ENCODE measurements at regions not wholly inside any gene's neighbourhood (a gene's known extent, or its start where the extent isn't known, plus 50 kb on each side); places are given as distances from the start of the nearest gene placed in this dataset.

DNA sequence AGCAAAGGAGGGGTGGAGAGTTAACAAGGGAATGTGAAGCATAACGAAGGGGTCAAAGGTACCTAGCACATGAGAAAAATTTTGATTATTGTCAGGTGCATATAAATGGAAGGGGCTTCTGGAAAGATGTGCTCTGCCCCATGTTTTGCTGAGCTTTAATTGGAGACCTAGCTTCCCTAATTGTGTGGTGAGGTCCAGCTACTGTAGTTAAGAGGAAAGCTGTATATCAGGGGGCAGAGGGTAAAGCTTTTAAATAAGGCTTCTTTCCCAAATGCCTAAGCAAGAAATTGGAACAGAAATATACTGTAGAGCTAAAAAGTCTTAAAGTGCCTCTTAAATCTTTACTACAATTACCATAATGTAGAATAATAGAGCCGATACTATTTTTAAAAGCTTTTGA is 267.2 kb downstream of the MAT2B start:
- no peaks in the 10 kb centered on the region for H3K4me1 ChIP-seq (ENCODE audit: control insufficient read depth, insufficient read depth, low read depth, low read length)
- H2AFZ ChIP-seq (ENCODE audit: low read depth, low read length) = no peak overlapping the region

DNA sequence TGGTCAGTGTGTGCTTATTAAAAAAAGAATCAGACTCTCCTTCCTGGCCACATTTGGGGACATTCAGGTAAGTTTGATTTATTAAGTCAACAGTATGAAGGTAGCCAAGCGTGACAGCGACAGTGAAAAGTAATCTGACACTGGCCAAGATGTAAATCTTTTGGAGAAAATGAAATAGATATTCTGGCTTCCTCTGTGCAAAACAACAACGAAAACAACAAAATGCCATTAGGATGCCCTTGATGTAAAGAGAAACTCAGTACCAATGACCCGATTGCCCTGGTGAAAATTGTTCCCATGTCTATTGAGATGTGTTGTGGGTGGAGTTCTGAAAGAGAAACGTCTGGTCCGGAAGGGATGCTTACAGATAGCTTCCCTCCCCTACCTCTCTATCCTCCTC is 267.8 kb downstream of the MAT2B start:
- no peak overlapping the region for H4K91ac ChIP-seq (ENCODE audit: low read length)
- no peaks in the 10 kb centered on the region for H3K4me1 ChIP-seq (ENCODE audit: control insufficient read depth, insufficient read depth, low read depth, low read length)
- no peak overlapping the region for H2AFZ ChIP-seq (ENCODE audit: low read depth, low read length)
- no peak overlapping the region for H3K4ac ChIP-seq (ENCODE audit: low read depth in 1 of 2, low read length in 2 of 2)
- H3K9ac ChIP-seq (ENCODE audit: low read length) = no peak overlapping the region
- no peak overlapping the region for H2BK5ac ChIP-seq (ENCODE audit: low read depth, low read length, poor library complexity, severe bottlenecking)
- H3K23ac ChIP-seq (ENCODE audit: low read length in 2 of 2) = no peak overlapping the region
- H2BK12ac ChIP-seq (ENCODE audit: low read length in 2 of 2) = no peak overlapping the region
- H3K18ac ChIP-seq (ENCODE audit: low read depth in 1 of 2, low read length in 2 of 2) = no peak overlapping the region
- no peak overlapping the region for H3K4me3 ChIP-seq (ENCODE audit: insufficient read depth in 1 of 2, low read depth in 1 of 2, low read length in 2 of 2)
- no peak overlapping the region for H4K8ac ChIP-seq (ENCODE audit: low read length)
- WGBS = 95% methylated on average over 2 of the region's 6 CpGs
- no peak overlapping the region for H2BK120ac ChIP-seq (ENCODE audit: low read depth, low read length)
- H3K9me3 ChIP-seq (ENCODE audit: control insufficient read depth, low read length) = no peaks in the 10 kb centered on the region
- DNase-seq = no peak
- H3K27ac ChIP-seq (ENCODE audit: low read length, poor library complexity, severe bottlenecking) = no peak overlapping the region
- no peaks in the 10 kb centered on the region for H3K79me1 ChIP-seq (replicated peaks; ENCODE audit: low read length, poor library complexity, severe bottlenecking)
- no peak overlapping the region for H3K14ac ChIP-seq (ENCODE audit: low read length in 2 of 2)
- H2BK15ac ChIP-seq (ENCODE audit: low read depth, poor library complexity, severe bottlenecking) = no peak overlapping the region
- no peak overlapping the region for H2AK5ac ChIP-seq (ENCODE audit: low read length, severe bottlenecking)
- no peaks in the 10 kb centered on the region for H3K36me3 ChIP-seq (ENCODE audit: control insufficient read depth in 1 of 2, insufficient read depth in 2 of 2, low read depth in 1 of 2, low read length in 2 of 2)
- H3K4me2 ChIP-seq (ENCODE audit: low read length, poor library complexity, severe bottlenecking) = no peak overlapping the region
- H3K27me3 ChIP-seq (ENCODE audit: control insufficient read depth in 1 of 2, insufficient read depth in 1 of 2, low read length in 2 of 2) = no peaks in the 10 kb centered on the region

More for the DNA sequence above, 267.2 kb downstream of the MAT2B start:
- Histone ChIP-seq H3K14ac (ENCODE audit: low read length in 2 of 2) (no peak overlapping the region), H2BK120ac (ENCODE audit: low read depth, low read length) (no peak overlapping the region), H2BK5ac (ENCODE audit: low read depth, low read length, poor library complexity, severe bottlenecking) (no peak overlapping the region), H3K9ac (ENCODE audit: low read length) (no peak overlapping the region), H3K4me2 (ENCODE audit: low read length, poor library complexity, severe bottlenecking) (no peak overlapping the region), H4K91ac (ENCODE audit: low read length) (no peak overlapping the region), H2AK5ac (ENCODE audit: low read length, severe bottlenecking) (no peak overlapping the region), H3K23ac (ENCODE audit: low read length in 2 of 2) (no peak overlapping the region), H3K18ac (ENCODE audit: low read depth in 1 of 2, low read length in 2 of 2) (no peak overlapping the region), H2BK15ac (ENCODE audit: low read depth, poor library complexity, severe bottlenecking) (no peak overlapping the region), H3K27me3 (ENCODE audit: control insufficient read depth in 1 of 2, insufficient read depth in 1 of 2, low read length in 2 of 2) (no peaks in the 10 kb centered on the region), H3K79me1 (replicated peaks; ENCODE audit: low read length, poor library complexity, severe bottlenecking) (no peaks in the 10 kb centered on the region), H3K27ac (ENCODE audit: low read length, poor library complexity, severe bottlenecking) (no peak overlapping the region), H3K4me3 (ENCODE audit: insufficient read depth in 1 of 2, low read depth in 1 of 2, low read length in 2 of 2) (no peak overlapping the region), H2BK12ac (ENCODE audit: low read length in 2 of 2) (no peak overlapping the region), H4K8ac (ENCODE audit: low read length) (no peak overlapping the region), H3K36me3 (ENCODE audit: control insufficient read depth in 1 of 2, insufficient read depth in 2 of 2, low read depth in 1 of 2, low read length in 2 of 2) (no peaks in the 10 kb centered on the region), H3K9me3 (ENCODE audit: control insufficient read depth, low read length) (no peaks in the 10 kb centered on the region), H3K4ac (ENCODE audit: low read depth in 1 of 2, low read length in 2 of 2) (no peak overlapping the region)
- no peak for DNase-seq
- 91% methylated on average over 2 of the region's 2 CpGs for WGBS

- H3K9ac ChIP-seq (ENCODE audit: low read length) = no peak overlapping the region
- H3K4me2 ChIP-seq (ENCODE audit: low read length, poor library complexity, severe bottlenecking) = no peak overlapping the region
- peaks cover 2% of the 10 kb centered on the region for H3K9me3 ChIP-seq (ENCODE audit: control insufficient read depth, low read length)
- 44% methylated on average over 1 of the region's 3 CpGs for WGBS
- no peak overlapping the region for H2BK15ac ChIP-seq (ENCODE audit: low read depth, poor library complexity, severe bottlenecking)
- no peak for DNase-seq
- no peak overlapping the region for H4K91ac ChIP-seq (ENCODE audit: low read length)
- H2BK120ac ChIP-seq (ENCODE audit: low read depth, low read length) = no peak overlapping the region
- no peak overlapping the region for H2BK5ac ChIP-seq (ENCODE audit: low read depth, low read length, poor library complexity, severe bottlenecking)
- H3K27ac ChIP-seq (ENCODE audit: low read length, poor library complexity, severe bottlenecking) = no peak overlapping the region
- H3K4me3 ChIP-seq (ENCODE audit: insufficient read depth in 1 of 2, low read depth in 1 of 2, low read length in 2 of 2) = no peak overlapping the region
- H3K23ac ChIP-seq (ENCODE audit: low read length in 2 of 2) = no peak overlapping the region
- H2AK5ac ChIP-seq (ENCODE audit: low read length, severe bottlenecking) = no peak overlapping the region
- H3K18ac ChIP-seq (ENCODE audit: low read depth in 1 of 2, low read length in 2 of 2) = no peak overlapping the region
- H3K79me1 ChIP-seq (replicated peaks; ENCODE audit: low read length, poor library complexity, severe bottlenecking) = no peaks in the 10 kb centered on the region
- H3K36me3 ChIP-seq (ENCODE audit: control insufficient read depth in 1 of 2, insufficient read depth in 2 of 2, low read depth in 1 of 2, low read length in 2 of 2) = no peaks in the 10 kb centered on the region
- no peak overlapping the region for H3K4ac ChIP-seq (ENCODE audit: low read depth in 1 of 2, low read length in 2 of 2)
- H4K8ac ChIP-seq (ENCODE audit: low read length) = no peak overlapping the region
- H3K4me1 ChIP-seq (ENCODE audit: control insufficient read depth, insufficient read depth, low read depth, low read length) = no peaks in the 10 kb centered on the region
- no peak overlapping the region for H2BK12ac ChIP-seq (ENCODE audit: low read length in 2 of 2)
- H3K14ac ChIP-seq (ENCODE audit: low read length in 2 of 2) = no peak overlapping the region
- H3K27me3 ChIP-seq (ENCODE audit: control insufficient read depth in 1 of 2, insufficient read depth in 1 of 2, low read length in 2 of 2) = no peaks in the 10 kb centered on the region
- H2AFZ ChIP-seq (ENCODE audit: low read depth, low read length) = no peak overlapping the region
Observed at GRCh38 chr5:163789870-163790269, 284.5 kb downstream of the MAT2B start.

- no peak overlapping the region for H3K18ac ChIP-seq (ENCODE audit: low read depth in 1 of 2, low read length in 2 of 2)
- no peak overlapping the region for H3K4me2 ChIP-seq (ENCODE audit: low read length, poor library complexity, severe bottlenecking)
- no peak overlapping the region for H4K91ac ChIP-seq (ENCODE audit: low read length)
- H3K36me3 ChIP-seq (ENCODE audit: control insufficient read depth in 1 of 2, insufficient read depth in 2 of 2, low read depth in 1 of 2, low read length in 2 of 2) = no peaks in the 10 kb centered on the region
- H3K27me3 ChIP-seq (ENCODE audit: control insufficient read depth in 1 of 2, insufficient read depth in 1 of 2, low read length in 2 of 2) = no peaks in the 10 kb centered on the region
- H3K4me1 ChIP-seq (ENCODE audit: control insufficient read depth, insufficient read depth, low read depth, low read length) = no peaks in the 10 kb centered on the region
- H4K8ac ChIP-seq (ENCODE audit: low read length) = no peak overlapping the region
- no peak overlapping the region for H3K23ac ChIP-seq (ENCODE audit: low read length in 2 of 2)
- H2BK120ac ChIP-seq (ENCODE audit: low read depth, low read length) = no peak overlapping the region
- H3K9me3 ChIP-seq (ENCODE audit: control insufficient read depth, low read length) = peaks cover 2% of the 10 kb centered on the region
- no peak overlapping the region for H2BK12ac ChIP-seq (ENCODE audit: low read length in 2 of 2)
- H3K9ac ChIP-seq (ENCODE audit: low read length) = no peak overlapping the region
- no peak overlapping the region for H2BK15ac ChIP-seq (ENCODE audit: low read depth, poor library complexity, severe bottlenecking)
- H3K27ac ChIP-seq (ENCODE audit: low read length, poor library complexity, severe bottlenecking) = no peak overlapping the region
- no peak overlapping the region for H2AFZ ChIP-seq (ENCODE audit: low read depth, low read length)
- WGBS = 80% methylated on average over 2 of the region's 2 CpGs
- H3K14ac ChIP-seq (ENCODE audit: low read length in 2 of 2) = no peak overlapping the region
- H2AK5ac ChIP-seq (ENCODE audit: low read length, severe bottlenecking) = no peak overlapping the region
- no peaks in the 10 kb centered on the region for H3K79me1 ChIP-seq (replicated peaks; ENCODE audit: low read length, poor library complexity, severe bottlenecking)
- H3K4me3 ChIP-seq (ENCODE audit: insufficient read depth in 1 of 2, low read depth in 1 of 2, low read length in 2 of 2) = no peak overlapping the region
- H2BK5ac ChIP-seq (ENCODE audit: low read depth, low read length, poor library complexity, severe bottlenecking) = no peak overlapping the region
- DNase-seq = no peak
- H3K4ac ChIP-seq (ENCODE audit: low read depth in 1 of 2, low read length in 2 of 2) = no peak overlapping the region
Observed at GRCh38 chr5:163790497-163790896, 285.1 kb downstream of the MAT2B start.
